HG03432 (cell line): ENCODE measurements at regions not wholly inside any gene's neighbourhood (a gene's known extent, or its start where the extent isn't known, plus 50 kb on each side); places are given as distances from the start of the nearest gene placed in this dataset.

Experiments
- ATAC-seq: cut with Tn5 transposase; IDR thresholded peaks from one replicate; pipeline ENCODE4 v1.9.1; 2021; ENCODE audit warnings: mild to moderate bottlenecking, moderate library complexity; ENCODE audit not compliant: unreplicated experiment

- ATAC-seq, result no peak
Observed at GRCh38 chr4:96744676-96745075, 904.8 kb downstream of the PDHA2 start.

GRCh38 chr4:96753216-96753615 is 913.3 kb downstream of the PDHA2 start:
- no peak for ATAC-seq

GRCh38 chr4:96755569-96756484 is 915.9 kb downstream of the PDHA2 start:
- ATAC-seq, result no peak

- no peak for ATAC-seq
Observed at GRCh38 chr4:96756584-96756983, 916.7 kb downstream of the PDHA2 start.

GRCh38 chr4:96763546-96763945 is 923.7 kb downstream of the PDHA2 start:
- no peak for ATAC-seq

GRCh38 chr4:96766359-96766758 is 926.5 kb downstream of the PDHA2 start:
- no peak for ATAC-seq

- no peak for ATAC-seq
Observed at GRCh38 chr4:96767815-96768480, 928.1 kb downstream of the PDHA2 start.

GRCh38 chr4:96775501-96775900 is 935.6 kb downstream of the PDHA2 start:
- ATAC-seq, result no peak

- no peak for ATAC-seq
Observed at GRCh38 chr4:96776920-96777527, 937.1 kb downstream of the PDHA2 start.

GRCh38 chr4:96784336-96784735 is 944.4 kb downstream of the PDHA2 start:
- no peak for ATAC-seq

GRCh38 chr4:96786306-96786705 is 946.4 kb downstream of the PDHA2 start:
- ATAC-seq, result no peak

GRCh38 chr4:96787766-96788165 is 947.9 kb downstream of the PDHA2 start:
- no peak for ATAC-seq

- ATAC-seq, result no peak
Observed at GRCh38 chr4:96809563-96809962, 969.7 kb downstream of the PDHA2 start.

GRCh38 chr4:96827086-96827485 is 987.2 kb downstream of the PDHA2 start:
- ATAC-seq, result no peak

- no peak for ATAC-seq
Observed at GRCh38 chr4:96833831-96834230, 993.9 kb downstream of the PDHA2 start.

GRCh38 chr4:96835991-96836390 is 996.1 kb downstream of the PDHA2 start:
- ATAC-seq, result no peak

GRCh38 chr4:96839441-96839840 is 999.5 kb downstream of the PDHA2 start:
- peak; percentile 56 for ATAC-seq

- no peak for ATAC-seq
Observed at GRCh38 chr4:96841801-96842200, 1001.9 kb downstream of the PDHA2 start.

GRCh38 chr4:96844858-96845490 is 1005.1 kb downstream of the PDHA2 start:
- no peak for ATAC-seq

- ATAC-seq, result no peak
Observed at GRCh38 chr4:96845819-96846218, 1005.9 kb downstream of the PDHA2 start.

GRCh38 chr4:96874657-96875056 is 1034.8 kb downstream of the PDHA2 start:
- ATAC-seq, result no peak
